Activated T-helper 1 cell treated with Interleukin-2 at 50 U/mL for 16 hours (primary cell): ENCODE measurements at regions not wholly inside any gene's neighbourhood (a gene's known extent, or its start where the extent isn't known, plus 50 kb on each side); places are given as distances from the start of the nearest gene placed in this dataset.
"Not testable (repeated sequence)": the region's sequence is repeated elsewhere in the genome, so short reads cannot be mapped to it uniquely, and the experiment has no call there.

Experiments
- DNase-seq: peaks from one replicate; pipeline ENCODE4 v3.0.0-alpha.2; 2020; ENCODE audit warnings: low read depth

DNA sequence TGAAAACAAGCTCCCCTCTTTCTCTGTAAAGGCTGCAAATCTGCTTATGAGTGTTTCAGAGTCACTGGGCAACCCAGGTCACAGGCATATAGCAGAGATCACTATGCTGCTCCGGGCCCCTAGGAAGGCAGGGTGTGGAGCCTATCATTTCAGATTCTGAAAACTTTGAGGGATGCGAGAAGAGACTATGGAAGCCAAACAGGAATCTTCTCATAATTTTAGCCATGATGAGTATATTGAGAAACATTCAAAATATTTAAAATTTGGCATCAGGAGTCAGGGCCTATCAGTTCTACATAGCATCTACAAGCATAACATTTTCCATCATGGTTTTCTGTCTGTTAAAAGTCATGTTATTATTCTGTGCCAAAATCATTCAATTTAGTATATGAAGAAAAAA is 61.7 kb upstream of the ATXN3L start:
- no peak for DNase-seq

- no peak for DNase-seq
Observed at GRCh38 chrX:13380211-13380610, 60.4 kb upstream of the ATXN3L start.

DNA sequence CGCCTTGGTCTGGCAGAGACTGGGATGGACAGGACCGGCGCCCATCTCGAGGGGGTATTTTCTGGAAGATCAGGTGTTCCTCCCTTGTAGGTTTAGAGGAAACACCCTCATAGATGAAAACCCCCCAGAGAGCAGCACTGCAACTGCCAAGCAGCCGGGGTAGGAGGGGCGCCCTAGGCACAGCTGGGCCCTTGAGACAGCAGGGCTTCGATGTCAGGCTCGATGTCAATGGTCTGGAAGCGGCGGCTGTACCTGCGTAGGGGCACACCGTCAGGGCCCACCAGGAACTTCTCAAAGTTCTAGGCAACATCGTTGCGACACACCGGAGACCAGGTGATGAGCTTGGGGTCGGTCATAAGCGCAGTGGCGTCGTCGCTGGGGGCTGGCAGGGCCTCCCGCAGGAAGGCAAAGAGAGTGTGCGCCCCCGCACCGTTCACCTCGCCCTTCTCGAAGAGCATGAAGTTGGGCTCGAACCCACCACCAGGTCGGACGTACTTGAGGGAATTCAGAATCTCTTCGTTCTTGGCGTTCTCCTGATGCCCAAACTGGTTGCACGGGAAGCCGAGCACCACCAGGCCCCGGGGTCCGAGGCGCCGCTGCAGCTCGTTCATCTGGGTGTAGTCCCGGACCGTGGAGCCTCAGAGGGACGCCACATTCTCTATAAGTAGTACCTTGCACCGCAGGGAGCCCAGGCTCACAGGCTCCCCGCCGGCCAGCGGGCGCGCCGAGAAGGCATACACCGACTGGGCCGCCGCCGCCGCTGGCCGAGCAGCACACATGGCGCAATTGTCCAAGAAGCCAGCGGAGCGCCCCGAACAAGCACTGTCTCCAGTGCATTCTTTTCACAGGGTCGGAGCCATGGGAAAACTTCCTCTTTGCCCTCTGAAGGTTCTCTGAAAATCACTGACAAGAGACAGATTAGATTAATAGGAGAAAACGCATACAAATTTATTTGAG is 59.0 kb upstream of the ATXN3L start:
- DNase-seq = not testable (repeated sequence)

GRCh38 chrX:13377550-13377934 is 57.7 kb upstream of the ATXN3L start:
- DNase-seq = no peak

- DNase-seq = no peak
Observed at GRCh38 chrX:13376857-13377549, 57.1 kb upstream of the ATXN3L start.

- DNase-seq = not testable (repeated sequence)
Observed at GRCh38 chrX:13375596-13375995, 55.7 kb upstream of the ATXN3L start.

DNA sequence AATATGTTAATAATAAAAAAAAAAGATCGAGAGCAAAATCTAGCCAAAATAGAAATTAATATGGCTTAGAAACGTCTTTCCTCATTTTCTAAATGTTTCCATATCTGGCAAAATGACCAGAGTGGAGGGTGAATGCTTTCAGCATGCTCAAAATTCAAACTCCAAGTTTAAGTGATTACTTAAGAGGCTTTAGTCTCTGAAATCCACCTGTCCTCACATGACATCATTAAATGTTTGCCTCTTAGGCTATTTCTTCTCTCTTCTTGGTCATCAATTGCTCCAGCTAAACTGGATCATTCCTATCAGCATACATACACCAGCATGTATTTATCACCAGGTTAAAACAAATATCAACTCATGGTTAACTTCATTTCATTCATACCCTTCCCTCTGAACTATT is 54.5 kb upstream of the ATXN3L start:
- no peak for DNase-seq

GRCh38 chrX:13373431-13374187 is 53.8 kb upstream of the ATXN3L start:
- no peak for DNase-seq

DNA sequence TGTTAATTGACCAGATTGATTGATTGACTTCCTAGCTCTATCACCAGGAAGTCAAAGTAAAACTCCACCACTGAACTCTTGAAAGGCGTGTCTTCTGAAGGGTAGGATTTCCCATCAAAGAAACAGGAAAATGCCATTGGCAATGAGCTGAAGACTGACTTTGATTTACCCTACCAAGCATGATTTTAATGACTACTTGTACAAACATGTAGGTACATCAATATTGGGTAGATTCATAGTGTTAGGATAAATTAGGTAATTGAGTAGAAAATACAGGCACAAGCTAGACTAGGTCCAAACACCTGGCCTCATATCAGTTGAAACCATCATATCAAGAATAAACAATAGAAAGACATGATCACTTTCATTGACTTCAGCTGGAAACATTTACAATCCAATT is 53.2 kb upstream of the ATXN3L start:
- DNase-seq = no peak

DNA sequence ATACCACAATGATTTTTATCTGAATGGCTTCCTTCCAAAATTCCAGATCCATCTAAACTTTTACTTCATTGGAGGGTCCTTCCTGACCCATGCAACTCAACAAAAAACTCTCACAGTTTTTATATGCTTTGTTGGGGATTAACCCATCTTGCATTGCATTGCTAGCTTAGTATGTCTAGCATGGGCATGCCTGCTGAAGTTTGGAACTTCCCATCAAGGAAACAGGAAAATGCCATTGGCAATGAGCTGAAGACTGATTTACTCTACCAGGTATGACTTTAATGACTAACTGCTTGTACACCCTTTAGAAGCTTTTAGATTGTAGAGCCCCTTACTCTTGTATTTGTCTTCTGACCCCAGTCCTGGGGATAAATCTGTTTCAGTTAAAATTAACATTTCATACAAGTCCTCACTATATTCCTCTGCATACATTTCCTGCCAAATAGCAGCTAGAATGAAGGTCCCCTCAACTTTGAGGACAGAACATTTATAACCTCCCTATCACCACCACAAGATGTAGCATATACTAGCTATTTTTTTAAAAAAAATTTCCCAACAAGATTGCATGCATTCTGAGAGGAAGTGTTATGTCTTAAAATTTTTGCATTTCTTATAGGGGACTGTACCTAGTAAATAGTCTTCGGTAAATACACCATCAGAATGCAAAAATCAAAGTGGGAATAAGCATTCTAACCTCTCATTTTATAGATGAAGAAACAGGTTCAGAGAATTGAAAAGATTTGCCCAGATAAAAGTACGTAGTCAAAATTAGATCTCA is 52.5 kb upstream of the ATXN3L start:
- no peak for DNase-seq

DNA sequence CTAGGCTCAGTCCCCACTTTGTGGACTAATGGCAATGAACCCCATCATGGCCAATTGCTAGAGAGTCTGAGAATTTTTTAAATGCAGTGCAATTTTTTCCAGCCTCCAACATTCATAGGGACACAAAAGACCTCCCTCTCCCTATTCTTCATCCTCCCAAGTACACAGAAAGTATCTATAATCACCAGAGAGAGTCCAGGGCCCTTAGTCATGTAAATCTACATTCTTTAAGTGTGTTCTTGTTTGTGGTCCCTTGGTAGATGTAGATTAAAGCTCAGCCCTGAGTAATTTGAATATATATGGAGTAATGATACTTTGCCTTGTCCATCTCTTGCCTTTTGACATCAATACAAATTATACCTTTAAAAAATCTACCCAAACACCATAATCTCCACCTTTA is 51.3 kb upstream of the ATXN3L start:
- DNase-seq = no peak

- no peak for DNase-seq
Observed at GRCh38 chrX:13370713-13371112, 50.9 kb upstream of the ATXN3L start.
